ENCODE measurements at regions not wholly inside any gene's neighbourhood (a gene's known extent, or its start where the extent isn't known, plus 50 kb on each side); places are given as distances from the start of the nearest gene placed in this dataset.

GRCh38 chr3:124131580-124131979, 139.7 kb upstream of the ROPN1 start:
- Histone ChIP-seq H2AK5ac (ENCODE audit: low read depth, low read length) (no peak overlapping the region), H2BK12ac (ENCODE audit: low read depth, low read length) (no peak overlapping the region), H3K36me3 (ENCODE audit: control insufficient read depth in 2 of 4, insufficient read depth in 4 of 4, low read length in 3 of 4) (no peaks in the 10 kb centered on the region), H2BK20ac (ENCODE audit: low read length) (no peak overlapping the region), H3K27ac (ENCODE audit: low read depth, low read length) (no peak overlapping the region), H3K56ac (replicated peaks; ENCODE audit: insufficient read length, low read depth, low read length) (no peak overlapping the region), H3K4me3 (ENCODE audit: extremely low read depth in 1 of 4, insufficient read depth in 2 of 4, low read depth in 3 of 4, low read length in 4 of 4) (no peak overlapping the region), H4K91ac (replicated peaks; ENCODE audit: insufficient read length, low read length) (no peak overlapping the region), H3K9ac (replicated peaks in 1 of 4; ENCODE audit: extremely low read depth in 1 of 4, low read depth in 3 of 4, low read length in 3 of 4) (no peak overlapping the region), H2BK120ac (replicated peaks; ENCODE audit: low read depth, low read length) (no peak overlapping the region), H2BK5ac (ENCODE audit: low read depth, low read length) (no peak overlapping the region), H2AFZ (ENCODE audit: low read length) (no peak overlapping the region), H4K5ac (ENCODE audit: insufficient read length, low read depth, low read length) (no peak overlapping the region), H3K79me1 (ENCODE audit: low read depth, low read length) (no peaks in the 10 kb centered on the region), H4K8ac (ENCODE audit: extremely low read depth, insufficient read depth, low read length) (no peak overlapping the region), H3K4ac (replicated peaks; ENCODE audit: insufficient read length, low read depth, low read length) (no peak overlapping the region), H3K27me3 (replicated peaks in 1 of 4; ENCODE audit: control insufficient read depth in 3 of 4, extremely low read depth in 1 of 4, insufficient read depth in 3 of 4, low read length in 3 of 4) (no peaks in the 10 kb centered on the region), H3K23me2 (ENCODE audit: low read depth, low read length) (no peaks in the 10 kb centered on the region), H3K4me1 (replicated peaks in 1 of 4; ENCODE audit: control insufficient read depth in 3 of 4, insufficient read depth in 4 of 4, low read length in 3 of 4) (no peaks in the 10 kb centered on the region), H3K18ac (ENCODE audit: extremely low read depth, low read length) (no peak overlapping the region), H3K4me2 (ENCODE audit: insufficient read depth in 1 of 2, low read depth in 2 of 2, low read length in 2 of 2) (no peak overlapping the region), H4K20me1 (replicated peaks in 1 of 2; ENCODE audit: control insufficient read depth in 1 of 2, insufficient read depth in 2 of 2, low read length in 2 of 2) (no peaks in the 10 kb centered on the region), H3K79me2 (ENCODE audit: control insufficient read depth in 1 of 2, insufficient read depth in 2 of 2, low read length in 2 of 2) (no peaks in the 10 kb centered on the region), H3K14ac (ENCODE audit: insufficient read length) (no peak overlapping the region), H2BK15ac (ENCODE audit: low read length) (no peak overlapping the region), H3K23ac (ENCODE audit: insufficient read length) (no peak overlapping the region), H3K9me3 (ENCODE audit: insufficient read depth in 2 of 2, low read depth in 1 of 2, low read length in 1 of 2) (no peaks in the 10 kb centered on the region)
- ChIA-PET POLR2A (ENCODE audit: partially characterized antibody) (no interaction called here), CTCF (ENCODE audit: partially characterized antibody) (interaction anchor here (1.0 to 1.2 kb wide), 2 partner anchors 8 to 51 kb away, joined by 3 to 4 read pairs; no protein-coding TSS in a partner anchor)
- no peak for FAIRE-seq
- WGBS, 2 experiments (ENCODE audit: extremely low coverage in 1 of 2, insufficient coverage in 1 of 2, insufficient read length in 1 of 2, insufficient replicate concordance in 2 of 2, low coverage in 1 of 2, low lambda C conversion rate in 2 of 2, missing lambda C conversion rate in 1 of 2), result 84% methylated on average over 2 of the region's 2 CpGs; no CpG with 5 or more reads in 1 of the 2 experiments
- DNase-seq (ENCODE audit: low read depth in 1 of 2, low spot score in 2 of 2), result no peak
- TF ChIP-seq NANOG (IDR thresholded peaks at IDR 0.05; ENCODE audit: insufficient read depth, low read depth, low read length, poor library complexity, severe bottlenecking) (no peak), CTCF (IDR thresholded peaks at IDR 0.05; ENCODE audit: control extremely low read depth in 1 of 3, insufficient read depth in 1 of 3, low read depth in 1 of 3, low read length in 3 of 3) (no peak), JUN (IDR thresholded peaks at IDR 0.05; ENCODE audit: low read depth, low read length) (no peak), TAF1 (IDR thresholded peaks at IDR 0.05; ENCODE audit: low read depth, low read length) (no peak), KDM4A (IDR thresholded peaks at IDR 0.05; ENCODE audit: low read depth, low read length, severe bottlenecking) (no peak)
